Tibial nerve (tissue), 4 donors: ENCODE measurements at regions not wholly inside any gene's neighbourhood (a gene's known extent, or its start where the extent isn't known, plus 50 kb on each side); places are given as distances from the start of the nearest gene placed in this dataset.

ENCODE experiments used
- CTCF ChIP-seq, 5 experiments: fragments of 200-600 bp in 3 of 5; fragments of 450-650 bp in 2 of 5; sonication (generic) in 3 of 5; IDR thresholded peaks; one replicate each; pipeline ENCODE4 v1.5.1; 2016 to 2019; ENCODE audit warnings: antibody characterized with exemption in 5 of 5, mild to moderate bottlenecking in 3 of 5, moderate library complexity in 2 of 5
- EP300 ChIP-seq, 2 donors: sonication (generic); formaldehyde crosslinking; IDR thresholded peaks; one replicate each; pipeline ENCODE4 v1.6.1; 2017; ENCODE audit warnings: antibody characterized with exemption in 2 of 2, mild to moderate bottlenecking in 1 of 2
- POLR2A ChIP-seq, 2 donors: fragments of 450-650 bp; IDR thresholded peaks; one replicate each; pipeline ENCODE4 v1.6.1; 2017; ENCODE audit warnings: antibody characterized with exemption in 2 of 2, mild to moderate bottlenecking in 2 of 2, moderate library complexity in 2 of 2

- no peak for TF ChIP-seq POLR2A (IDR thresholded peaks at IDR 0.05)
- no peak for TF ChIP-seq CTCF (IDR thresholded peaks at IDR 0.05)
- no peak for TF ChIP-seq EP300 (IDR thresholded peaks at IDR 0.05)
Observed at GRCh38 chrX:69036674-69037573, 128.3 kb downstream of the PJA1 start.
